Prostate gland (tissue), 2 donors: ENCODE measurements at regions not wholly inside any gene's neighbourhood (a gene's known extent, or its start where the extent isn't known, plus 50 kb on each side); places are given as distances from the start of the nearest gene placed in this dataset.

Experiments
- POLR2A ChIP-seq: fragments of 450-650 bp; IDR thresholded peaks from one replicate; pipeline ENCODE4 v1.6.1; 2016; ENCODE audit warnings: antibody characterized with exemption, mild to moderate bottlenecking
- POLR2AphosphoS5 ChIP-seq: sonication (generic); formaldehyde crosslinking; IDR thresholded peaks from one replicate; pipeline ENCODE4 v1.6.1; 2017; ENCODE audit warnings: antibody characterized with exemption
- TF ChIP-seq, protein P1 (sequence below), 4 experiments: fragments of 200-600 bp in 2 of 4; fragments of 450-650 bp in 2 of 4; sonication (generic) in 2 of 4; IDR thresholded peaks; 1 replicate in 3 of 4; 2 replicates in 1 of 4; pipeline ENCODE4 v1.5.1; 2016 to 2019; ENCODE audit warnings: antibody characterized with exemption in 4 of 4, mild to moderate bottlenecking in 2 of 4, moderate library complexity in 2 of 4

- TF ChIP-seq, protein P1, sequence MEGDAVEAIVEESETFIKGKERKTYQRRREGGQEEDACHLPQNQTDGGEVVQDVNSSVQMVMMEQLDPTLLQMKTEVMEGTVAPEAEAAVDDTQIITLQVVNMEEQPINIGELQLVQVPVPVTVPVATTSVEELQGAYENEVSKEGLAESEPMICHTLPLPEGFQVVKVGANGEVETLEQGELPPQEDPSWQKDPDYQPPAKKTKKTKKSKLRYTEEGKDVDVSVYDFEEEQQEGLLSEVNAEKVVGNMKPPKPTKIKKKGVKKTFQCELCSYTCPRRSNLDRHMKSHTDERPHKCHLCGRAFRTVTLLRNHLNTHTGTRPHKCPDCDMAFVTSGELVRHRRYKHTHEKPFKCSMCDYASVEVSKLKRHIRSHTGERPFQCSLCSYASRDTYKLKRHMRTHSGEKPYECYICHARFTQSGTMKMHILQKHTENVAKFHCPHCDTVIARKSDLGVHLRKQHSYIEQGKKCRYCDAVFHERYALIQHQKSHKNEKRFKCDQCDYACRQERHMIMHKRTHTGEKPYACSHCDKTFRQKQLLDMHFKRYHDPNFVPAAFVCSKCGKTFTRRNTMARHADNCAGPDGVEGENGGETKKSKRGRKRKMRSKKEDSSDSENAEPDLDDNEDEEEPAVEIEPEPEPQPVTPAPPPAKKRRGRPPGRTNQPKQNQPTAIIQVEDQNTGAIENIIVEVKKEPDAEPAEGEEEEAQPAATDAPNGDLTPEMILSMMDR (IDR thresholded peaks at IDR 0.05): no peak
- TF ChIP-seq POLR2AphosphoS5: no peak
- TF ChIP-seq POLR2A: no peak
Observed at GRCh38 chr7:13293264-13294002, 606.0 kb downstream of the ARL4A start.
